ENCODE measurements at regions not wholly inside any gene's neighbourhood (a gene's known extent, or its start where the extent isn't known, plus 50 kb on each side); places are given as distances from the start of the nearest gene placed in this dataset.

GRCh38 chr3:187922704-187923416 is 177.6 kb upstream of the BCL6 start:
- Mint-ChIP-seq H3K27ac (peak overlapping the region in 1 of 8 donors; percentile 52), H3K9me3 (peaks cover 0 to 13% (median 11%) of the 10 kb centered on the region in 5 donors), H3K4me3 (no peak overlapping the region), H3K27me3 (no peaks in the 10 kb centered on the region), H3K4me1 (peaks cover 54 to 75% (median 68%) of the 10 kb centered on the region in 3 donors), H3K36me3 (peaks cover 0 to 19% (median 0%) of the 10 kb centered on the region in 3 donors)
- H3K4me3 ChIP-seq (ENCODE audit: low read length) = no peak overlapping the region
- H3K27me3 ChIP-seq (ENCODE audit: insufficient read depth, low read length, poor library complexity, severe bottlenecking) = no peaks in the 10 kb centered on the region
- no peak for DNase-seq
- ChIA-PET CTCF (no interaction called here), POLR2A (no interaction called here)
- H3K4me1 ChIP-seq (ENCODE audit: insufficient read depth, low read length) = peaks cover 29% of the 10 kb centered on the region
- no peaks in the 10 kb centered on the region for H3K9me3 ChIP-seq (ENCODE audit: low read length)
- no peaks in the 10 kb centered on the region for H3K36me3 ChIP-seq (ENCODE audit: insufficient read depth, low read length)
- no peak overlapping the region for H3K27ac ChIP-seq (ENCODE audit: low read depth, low read length)

GRCh38 chr3:187924651-187925050 is 179.4 kb upstream of the BCL6 start:
- Mint-ChIP-seq H3K27ac (no peak overlapping the region), H3K36me3 (peaks cover 0 to 19% (median 0%) of the 10 kb centered on the region in 3 donors), H3K27me3 (no peaks in the 10 kb centered on the region), H3K4me3 (no peak overlapping the region), H3K4me1 (peaks cover 44 to 69% (median 63%) of the 10 kb centered on the region in 3 donors), H3K9me3 (peaks cover 0 to 13% (median 11%) of the 10 kb centered on the region in 5 donors)
- H3K4me3 ChIP-seq (ENCODE audit: low read length) = no peak overlapping the region
- no peak for DNase-seq
- no peaks in the 10 kb centered on the region for H3K9me3 ChIP-seq (ENCODE audit: low read length)
- H3K27me3 ChIP-seq (ENCODE audit: insufficient read depth, low read length, poor library complexity, severe bottlenecking) = no peaks in the 10 kb centered on the region
- ChIA-PET POLR2A (no interaction called here), CTCF (no interaction called here)
- H3K4me1 ChIP-seq (ENCODE audit: insufficient read depth, low read length) = peaks cover 14% of the 10 kb centered on the region
- no peak overlapping the region for H3K27ac ChIP-seq (ENCODE audit: low read depth, low read length)
- no peaks in the 10 kb centered on the region for H3K36me3 ChIP-seq (ENCODE audit: insufficient read depth, low read length)

GRCh38 chr3:187925326-187925725 is 180.1 kb upstream of the BCL6 start:
- H3K9me3 Mint-ChIP-seq = peaks cover 0 to 13% (median 11%) of the 10 kb centered on the region in 5 donors
- DNase-seq = no peak
- Histone ChIP-seq H3K9me3 (ENCODE audit: low read length) (no peaks in the 10 kb centered on the region), H3K4me1 (ENCODE audit: insufficient read depth, low read length) (peaks cover 8% of the 10 kb centered on the region), H3K36me3 (ENCODE audit: insufficient read depth, low read length) (no peaks in the 10 kb centered on the region), H3K27ac (ENCODE audit: low read depth, low read length) (no peak overlapping the region), H3K4me3 (ENCODE audit: low read length) (no peak overlapping the region), H3K27me3 (ENCODE audit: insufficient read depth, low read length, poor library complexity, severe bottlenecking) (no peaks in the 10 kb centered on the region)
- no peaks in the 10 kb centered on the region for H3K27me3 Mint-ChIP-seq
- CTCF ChIA-PET = interaction anchor here (2.0 kb wide), 1 partner anchor 185 kb away, joined by 5 read pairs; no protein-coding TSS in a partner anchor
- peaks cover 42 to 64% (median 63%) of the 10 kb centered on the region in 3 donors for H3K4me1 Mint-ChIP-seq
- no peak overlapping the region for H3K27ac Mint-ChIP-seq
- H3K36me3 Mint-ChIP-seq = peaks cover 0 to 19% (median 0%) of the 10 kb centered on the region in 3 donors
- POLR2A ChIA-PET = no interaction called here
- peak overlapping the region in 1 of 7 donors; percentile 10 for H3K4me3 Mint-ChIP-seq

- H3K9me3 Mint-ChIP-seq = peaks cover 0 to 13% (median 11%) of the 10 kb centered on the region in 5 donors
- ChIA-PET POLR2A (interaction anchor here (0.9 kb wide), 1 partner anchor 8 kb away, joined by 3 read pairs; no protein-coding TSS in a partner anchor), CTCF (interaction anchor here (1.4 to 2.0 kb wide), 2 partner anchors 14 to 186 kb away, joined by 4 to 5 read pairs; no protein-coding TSS in a partner anchor)
- H3K27me3 Mint-ChIP-seq = peaks cover 0 to 2% of the 10 kb centered on the region in 2 donors
- no peaks in the 10 kb centered on the region for H3K27me3 ChIP-seq (ENCODE audit: insufficient read depth, low read length, poor library complexity, severe bottlenecking)
- peaks cover 8% of the 10 kb centered on the region for H3K4me1 ChIP-seq (ENCODE audit: insufficient read depth, low read length)
- H3K27ac Mint-ChIP-seq = peak overlapping the region in 5 of 8 donors; percentile 17 to 57 (median 35)
- H3K36me3 Mint-ChIP-seq = peaks cover 0 to 19% (median 0%) of the 10 kb centered on the region in 3 donors
- no peaks in the 10 kb centered on the region for H3K9me3 ChIP-seq (ENCODE audit: low read length)
- H3K27ac ChIP-seq (ENCODE audit: low read depth, low read length) = no peak overlapping the region
- peaks cover 32 to 53% (median 52%) of the 10 kb centered on the region in 3 donors for H3K4me1 Mint-ChIP-seq
- DNase-seq = no peak
- no peaks in the 10 kb centered on the region for H3K36me3 ChIP-seq (ENCODE audit: insufficient read depth, low read length)
- H3K4me3 Mint-ChIP-seq = peak overlapping the region in 4 of 7 donors; percentile 5 to 50 (median 30)
- no peak overlapping the region for H3K4me3 ChIP-seq (ENCODE audit: low read length)
Measured at GRCh38 chr3:187926620-187927019, 181.4 kb upstream of the BCL6 start.

GRCh38 chr3:187927565-187927964 is 182.3 kb upstream of the BCL6 start:
- CTCF ChIA-PET = no interaction called here
- peaks cover 0 to 2% of the 10 kb centered on the region in 2 donors for H3K27me3 Mint-ChIP-seq
- no peak overlapping the region for H3K4me3 Mint-ChIP-seq
- H3K27me3 ChIP-seq (ENCODE audit: insufficient read depth, low read length, poor library complexity, severe bottlenecking) = no peaks in the 10 kb centered on the region
- no peaks in the 10 kb centered on the region for H3K36me3 ChIP-seq (ENCODE audit: insufficient read depth, low read length)
- POLR2A ChIA-PET = no interaction called here
- no peak for DNase-seq
- H3K9me3 ChIP-seq (ENCODE audit: low read length) = no peaks in the 10 kb centered on the region
- peaks cover 30 to 48% (median 48%) of the 10 kb centered on the region in 3 donors for H3K4me1 Mint-ChIP-seq
- no peak overlapping the region for H3K27ac Mint-ChIP-seq
- H3K27ac ChIP-seq (ENCODE audit: low read depth, low read length) = no peak overlapping the region
- peaks cover 0 to 13% (median 11%) of the 10 kb centered on the region in 5 donors for H3K9me3 Mint-ChIP-seq
- H3K4me1 ChIP-seq (ENCODE audit: insufficient read depth, low read length) = peaks cover 8% of the 10 kb centered on the region
- H3K36me3 Mint-ChIP-seq = peaks cover 0 to 19% (median 0%) of the 10 kb centered on the region in 3 donors
- no peak overlapping the region for H3K4me3 ChIP-seq (ENCODE audit: low read length)

DNA sequence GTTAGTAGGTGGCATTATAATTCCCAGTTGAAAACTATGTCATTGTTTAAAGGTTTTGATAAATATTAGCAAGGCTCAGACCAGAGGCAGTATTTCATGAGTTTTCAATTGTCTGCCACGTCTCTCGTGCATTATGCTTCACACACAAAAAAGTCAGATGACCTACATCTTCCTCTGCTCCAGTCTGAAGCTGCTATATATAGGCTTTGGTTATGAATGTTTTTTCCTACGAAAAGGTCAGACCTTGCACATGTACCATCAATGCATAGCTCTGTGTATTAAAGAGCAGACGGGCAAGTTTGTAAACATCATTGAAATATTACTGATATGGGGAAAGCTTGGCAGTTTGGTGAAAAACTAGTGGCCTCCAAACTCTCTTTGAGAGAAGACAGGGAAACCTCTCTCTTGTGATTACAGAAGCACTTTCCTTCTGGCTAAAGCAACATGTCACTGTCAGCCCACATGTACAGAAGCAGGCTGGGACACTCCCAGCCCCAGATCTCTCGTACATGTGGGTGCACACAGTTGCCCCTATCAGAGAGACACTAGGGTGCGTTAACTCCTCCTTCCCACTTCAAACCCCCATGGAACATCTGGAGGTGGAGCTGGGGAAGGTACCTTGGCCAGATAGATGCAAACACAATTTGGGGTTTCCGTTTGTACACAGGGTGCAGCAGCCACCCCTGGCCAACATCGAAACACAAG is 184.0 kb upstream of the BCL6 start:
- Mint-ChIP-seq H3K9me3 (peaks cover 0 to 12% (median 5%) of the 10 kb centered on the region in 5 donors), H3K4me3 (no peak overlapping the region), H3K36me3 (peaks cover 0 to 9% (median 0%) of the 10 kb centered on the region in 3 donors), H3K4me1 (peaks cover 25 to 37% (median 37%) of the 10 kb centered on the region in 3 donors), H3K27me3 (peaks cover 0 to 2% of the 10 kb centered on the region in 2 donors), H3K27ac (peak overlapping the region in 6 of 8 donors; percentile 1 to 83 (median 36))
- ChIA-PET POLR2A (no interaction called here), CTCF (no interaction called here)
- Histone ChIP-seq H3K27ac (ENCODE audit: low read depth, low read length) (no peak overlapping the region), H3K9me3 (ENCODE audit: low read length) (no peaks in the 10 kb centered on the region), H3K36me3 (ENCODE audit: insufficient read depth, low read length) (no peaks in the 10 kb centered on the region), H3K27me3 (ENCODE audit: insufficient read depth, low read length, poor library complexity, severe bottlenecking) (no peaks in the 10 kb centered on the region), H3K4me1 (ENCODE audit: insufficient read depth, low read length) (peaks cover 8% of the 10 kb centered on the region), H3K4me3 (ENCODE audit: low read length) (no peak overlapping the region)
- DNase-seq = no peak

GRCh38 chr3:187930021-187930420 is 184.8 kb upstream of the BCL6 start:
- Histone ChIP-seq H3K27ac (ENCODE audit: low read depth, low read length) (no peak overlapping the region), H3K36me3 (ENCODE audit: insufficient read depth, low read length) (no peaks in the 10 kb centered on the region), H3K4me1 (ENCODE audit: insufficient read depth, low read length) (peaks cover 11% of the 10 kb centered on the region), H3K27me3 (ENCODE audit: insufficient read depth, low read length, poor library complexity, severe bottlenecking) (no peaks in the 10 kb centered on the region), H3K9me3 (ENCODE audit: low read length) (no peaks in the 10 kb centered on the region), H3K4me3 (ENCODE audit: low read length) (no peak overlapping the region)
- no peak for DNase-seq
- peaks cover 0 to 5% (median 0%) of the 10 kb centered on the region in 5 donors for H3K9me3 Mint-ChIP-seq
- no peak overlapping the region for H3K4me3 Mint-ChIP-seq
- H3K27me3 Mint-ChIP-seq = peaks cover 0 to 2% of the 10 kb centered on the region in 2 donors
- H3K4me1 Mint-ChIP-seq = peaks cover 28 to 41% (median 40%) of the 10 kb centered on the region in 3 donors
- ChIA-PET POLR2A (no interaction called here), CTCF (no interaction called here)
- no peak overlapping the region for H3K27ac Mint-ChIP-seq
- H3K36me3 Mint-ChIP-seq = peaks cover 0 to 4% (median 0%) of the 10 kb centered on the region in 3 donors

- Histone ChIP-seq H3K4me3 (ENCODE audit: low read length) (no peak overlapping the region), H3K9me3 (ENCODE audit: low read length) (no peaks in the 10 kb centered on the region), H3K36me3 (ENCODE audit: insufficient read depth, low read length) (no peaks in the 10 kb centered on the region), H3K27me3 (ENCODE audit: insufficient read depth, low read length, poor library complexity, severe bottlenecking) (no peaks in the 10 kb centered on the region), H3K27ac (ENCODE audit: low read depth, low read length) (no peak overlapping the region), H3K4me1 (ENCODE audit: insufficient read depth, low read length) (peaks cover 22% of the 10 kb centered on the region)
- peaks cover 35 to 51% (median 43%) of the 10 kb centered on the region in 3 donors for H3K4me1 Mint-ChIP-seq
- CTCF ChIA-PET = no interaction called here
- H3K27ac Mint-ChIP-seq = no peak overlapping the region
- peaks cover 0 to 3% of the 10 kb centered on the region in 2 donors for H3K27me3 Mint-ChIP-seq
- H3K9me3 Mint-ChIP-seq = no peaks in the 10 kb centered on the region
- no peaks in the 10 kb centered on the region for H3K36me3 Mint-ChIP-seq
- POLR2A ChIA-PET = no interaction called here
- no peak overlapping the region for H3K4me3 Mint-ChIP-seq
- no peak for DNase-seq
Measured at GRCh38 chr3:187931101-187931500, 185.8 kb upstream of the BCL6 start.

Measured in CD8-positive, alpha-beta memory T cell (primary cell).